B cell (primary cell): ENCODE measurements at regions not wholly inside any gene's neighbourhood (a gene's known extent, or its start where the extent isn't known, plus 50 kb on each side); places are given as distances from the start of the nearest gene placed in this dataset.

ENCODE experiments used
- ATAC-seq: fragments of 200-7000 bp; cut with Tn5 transposase; one replicate; pipeline ENCODE4 v1.10.0; 2021; ENCODE audit warnings: low read depth, mild to moderate bottlenecking, moderate number of reproducible peaks, moderate library complexity
- CTCF ChIA-PET: fragments of 350-600 bp; sonication (Branson Sonifier 250); formaldehyde crosslinking; loops from one replicate; lab custom pipeline; 2021; ENCODE audit warnings: antibody characterized with exemption, inconsistent platforms; lab: Charles Lee
- POLR2A ChIA-PET: fragments of 350-600 bp; sonication (Branson Sonifier 250); formaldehyde crosslinking; loops from one replicate; lab custom pipeline; 2021; ENCODE audit warnings: antibody characterized with exemption; lab: Charles Lee
- DNase-seq: peaks from one replicate; pipeline ENCODE4 v3.0.0; 2013
- H2AFZ ChIP-seq: 2 replicates; pipeline ENCODE4 v1.6.1; 2012; ENCODE audit warnings: mild to moderate bottlenecking, low read depth, low read length; ENCODE audit not compliant: insufficient read depth, poor library complexity, severe bottlenecking
- H3K27ac ChIP-seq, 2 donors: 1 replicate in 1 of 2; 2 replicates in 1 of 2; pipeline ENCODE4 v1.5.1; 2012 to 2013; ENCODE audit warnings: low read length in 2 of 2, mild to moderate bottlenecking in 2 of 2, moderate library complexity in 1 of 2
- H3K27me3 ChIP-seq, 4 experiments: fragments of 200-600 bp in 1 of 4; sonication (generic) in 1 of 4; replicated peaks in 1 of 4; 1 replicate in 2 of 4; 2 replicates in 2 of 4; pipeline versions ENCODE4 v1.6.1 to v1.7.0; 2013 to 2016; ENCODE audit warnings: low read length in 3 of 4, mild to moderate bottlenecking in 2 of 4, mixed read lengths in 1 of 4, moderate library complexity in 1 of 4; ENCODE audit not compliant: insufficient read depth in 4 of 4, control insufficient read depth in 3 of 4; ENCODE audit errors: control extremely low read depth in 1 of 4
- H3K36me3 ChIP-seq, 2 experiments: replicated peaks in 1 of 2; 1 replicate in 1 of 2; 2 replicates in 1 of 2; pipeline versions ENCODE4 v1.6.1 to v1.7.1; 2013; ENCODE audit warnings: low read length in 1 of 2; ENCODE audit not compliant: insufficient read depth in 2 of 2, control insufficient read depth in 1 of 2; ENCODE audit errors: control extremely low read depth in 1 of 2, extremely low read depth in 1 of 2
- H3K4me1 ChIP-seq, 2 donors: fragments of 200-600 bp in 1 of 2; sonication (generic) in 1 of 2; 1 replicate in 1 of 2; 2 replicates in 1 of 2; pipeline versions ENCODE4 v1.5.1 to v1.6.1; 2013 to 2017; ENCODE audit warnings: low read length in 2 of 2; ENCODE audit not compliant: control insufficient read depth in 2 of 2, insufficient read depth in 2 of 2
- H3K4me2 ChIP-seq: replicated peaks from 2 replicates; pipeline ENCODE3; 2012; ENCODE audit warnings: mild to moderate bottlenecking, low read depth, low read length; ENCODE audit not compliant: poor library complexity, severe bottlenecking
- H3K4me3 ChIP-seq, 5 experiments: fragments of 200-600 bp in 1 of 5; sonication (generic) in 1 of 5; 1 replicate in 3 of 5; 2 replicates in 2 of 5; pipeline versions ENCODE4 v1.5.1 to v1.7.0; 2011 to 2016; ENCODE audit warnings: low read length in 4 of 5, mild to moderate bottlenecking in 4 of 5, low read depth in 2 of 5, control low read depth in 1 of 5, moderate library complexity in 1 of 5; ENCODE audit not compliant: insufficient read depth in 1 of 5; ENCODE audit errors: control extremely low read depth in 1 of 5, extremely low read depth in 1 of 5
- H3K79me2 ChIP-seq: fragments of 200-600 bp; sonication (generic); one replicate; pipeline ENCODE4 v1.6.0; 2016; ENCODE audit warnings: low read length; ENCODE audit not compliant: control insufficient read depth, insufficient read depth
- H3K9ac ChIP-seq: fragments of 200-600 bp; sonication (generic); 2 replicates; pipeline ENCODE4 v1.6.1; 2017; ENCODE audit warnings: mild to moderate bottlenecking, low read length, moderate library complexity
- H3K9me3 ChIP-seq, 3 donors: one replicate each; pipeline versions ENCODE4 v1.6.1 to v1.7.1; 2013; ENCODE audit warnings: low read length in 2 of 3; ENCODE audit not compliant: control insufficient read depth in 2 of 3, insufficient read depth in 1 of 3; ENCODE audit errors: control extremely low read depth in 1 of 3
- H4K20me1 ChIP-seq: 2 replicates; pipeline ENCODE4 v1.6.0; 2012; ENCODE audit warnings: mild to moderate bottlenecking, low read length; ENCODE audit not compliant: insufficient read depth, control insufficient read depth, poor library complexity, severe bottlenecking
- H3K27ac Mint-ChIP-seq: one replicate; pipeline ENCODE4 v1.8.0; 2021; ENCODE audit warnings: mixed read lengths
- H3K27me3 Mint-ChIP-seq: one replicate; pipeline ENCODE4 v1.8.0; 2021; ENCODE audit warnings: mixed read lengths
- H3K4me1 Mint-ChIP-seq: one replicate; pipeline ENCODE4 v1.8.0; 2021; ENCODE audit warnings: mixed read lengths
- H3K4me3 Mint-ChIP-seq: one replicate; pipeline ENCODE4 v1.8.0; 2021; ENCODE audit warnings: mixed read lengths
- H3K9me3 Mint-ChIP-seq: one replicate; pipeline ENCODE4 v1.8.0; 2022; ENCODE audit warnings: mixed read lengths; ENCODE audit not compliant: insufficient read depth
- CTCF ChIP-seq: fragments of 200-600 bp; IDR thresholded peaks from one replicate; pipeline ENCODE4 v1.8.0; 2022; ENCODE audit warnings: antibody characterized with exemption, mild to moderate bottlenecking
- EZH2 ChIP-seq: IDR thresholded peaks from 2 replicates; pipeline ENCODE4 v1.6.1; 2012; ENCODE audit warnings: borderline replicate concordance, low read depth, mild to moderate bottlenecking, moderate library complexity, low read length; ENCODE audit not compliant: insufficient read depth, poor library complexity, severe bottlenecking
- WGBS: methylation state at CpG from one replicate; pipeline ENCODE4 v1.1.5; 2013; ENCODE audit warnings: missing lambda C conversion rate; ENCODE audit not compliant: insufficient coverage; 5-methylcytosine and 5-hydroxymethylcytosine counted together
- intact Hi-C: fragments of 100-400 bp; cut with micrococcal nuclease; formaldehyde crosslinking; loops from one replicate; pipeline ENCODE4 v1.10.0; 2022

GRCh38 chr2:166632616-166633015 is 138.6 kb upstream of the SCN7A start:
- no peak overlapping the region for H3K9ac ChIP-seq
- no peak overlapping the region for H3K27ac Mint-ChIP-seq

GRCh38 chr2:166628478-166629136 is 134.6 kb upstream of the SCN7A start:
- H2AFZ ChIP-seq: no peak overlapping the region
- peaks cover 0 to 12% (median 0%) of the 10 kb centered on the region in 3 donors for H3K9me3 ChIP-seq
- no peak for DNase-seq
- no peaks in the 10 kb centered on the region for H3K79me2 ChIP-seq
- H3K4me1 ChIP-seq: no peaks in the 10 kb centered on the region
- no peaks in the 10 kb centered on the region for H3K36me3 ChIP-seq
- no peaks in the 10 kb centered on the region for H4K20me1 ChIP-seq
- no peak overlapping the region for H3K4me3 ChIP-seq
- TF ChIP-seq EZH2: no peak
- TF ChIP-seq CTCF: no peak
- no peak overlapping the region for H3K27ac Mint-ChIP-seq
- H3K27me3 Mint-ChIP-seq: no peaks in the 10 kb centered on the region
- H3K27me3 ChIP-seq: no peaks in the 10 kb centered on the region
- H3K9ac ChIP-seq: no peak overlapping the region
- H3K4me3 Mint-ChIP-seq: no peak overlapping the region
- WGBS: 100% methylated on average over 1 of the region's 1 CpG
- no peak overlapping the region for H3K4me2 ChIP-seq
- no peak for ATAC-seq
- H3K4me1 Mint-ChIP-seq: no peaks in the 10 kb centered on the region
- POLR2A ChIA-PET: no interaction called here
- H3K27ac ChIP-seq: no peak overlapping the region
- CTCF ChIA-PET: no interaction called here
- intact Hi-C loops: no loop called here
- H3K9me3 Mint-ChIP-seq: no peaks in the 10 kb centered on the region

More at GRCh38 chr2:166632616-166633015, 138.6 kb upstream of the SCN7A start:
- no peaks in the 10 kb centered on the region for H3K27me3 Mint-ChIP-seq
- 90% methylated on average over 3 of the region's 3 CpGs for WGBS
- H3K36me3 ChIP-seq: no peaks in the 10 kb centered on the region
- POLR2A ChIA-PET: no interaction called here
- ATAC-seq (no peak), DNase-seq (no peak)
- H3K4me1 Mint-ChIP-seq: no peaks in the 10 kb centered on the region
- no peak overlapping the region for H3K4me2 ChIP-seq
- intact Hi-C loops: no loop called here
- H3K9me3 Mint-ChIP-seq: no peaks in the 10 kb centered on the region
- no peaks in the 10 kb centered on the region for H4K20me1 ChIP-seq
- no peak overlapping the region for H3K27ac ChIP-seq
- peaks cover 0 to 12% (median 0%) of the 10 kb centered on the region in 3 donors for H3K9me3 ChIP-seq
- no peaks in the 10 kb centered on the region for H3K27me3 ChIP-seq
- no peak overlapping the region for H3K4me3 Mint-ChIP-seq
- no peaks in the 10 kb centered on the region for H3K4me1 ChIP-seq
- no peak overlapping the region for H3K4me3 ChIP-seq
- H2AFZ ChIP-seq: no peak overlapping the region
- no peak for TF ChIP-seq CTCF
- no peak for TF ChIP-seq EZH2
- H3K79me2 ChIP-seq: no peaks in the 10 kb centered on the region
- CTCF ChIA-PET: no interaction called here
